ENCODE measurements at regions not wholly inside any gene's neighbourhood (a gene's known extent, or its start where the extent isn't known, plus 50 kb on each side); places are given as distances from the start of the nearest gene placed in this dataset.

DNA sequence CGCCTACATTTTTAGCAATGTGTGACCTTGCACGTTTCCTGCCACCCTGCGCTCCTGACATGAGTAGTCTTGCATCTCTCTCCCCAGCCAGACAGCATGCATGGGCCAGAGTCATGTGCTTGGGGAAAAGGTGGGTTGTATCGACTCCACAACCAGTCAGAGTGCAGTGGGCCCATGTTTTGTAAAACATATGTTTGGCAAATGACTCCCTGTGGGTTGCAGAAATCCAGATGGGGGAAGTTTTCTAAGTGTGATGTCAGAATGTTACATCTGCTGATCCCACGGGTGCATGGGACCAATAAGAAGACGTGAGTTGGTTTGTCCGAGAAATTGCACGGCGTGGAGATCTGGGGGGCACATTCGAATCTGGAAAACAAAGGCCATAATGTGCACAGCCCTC lies 147.1 kb downstream of the FOXL1 start:
- TF ChIP-seq GATA3 (IDR thresholded peaks at IDR 0.05; ENCODE audit: low read depth, low read length), result no peak
- TF ChIP-seq GATA2 (IDR thresholded peaks at IDR 0.05; ENCODE audit: low read depth, low read length), result no peak
